NCI-H345 (cell line): ENCODE measurements at regions not wholly inside any gene's neighbourhood (a gene's known extent, or its start where the extent isn't known, plus 50 kb on each side); places are given as distances from the start of the nearest gene placed in this dataset.
"Not testable (repeated sequence)": the region's sequence is repeated elsewhere in the genome, so short reads cannot be mapped to it uniquely, and the experiment has no call there.

Source experiments
- DNase-seq: peaks from one replicate; lab custom pipeline; 2025; lab: John Stamatoyannopoulos, UW

DNA sequence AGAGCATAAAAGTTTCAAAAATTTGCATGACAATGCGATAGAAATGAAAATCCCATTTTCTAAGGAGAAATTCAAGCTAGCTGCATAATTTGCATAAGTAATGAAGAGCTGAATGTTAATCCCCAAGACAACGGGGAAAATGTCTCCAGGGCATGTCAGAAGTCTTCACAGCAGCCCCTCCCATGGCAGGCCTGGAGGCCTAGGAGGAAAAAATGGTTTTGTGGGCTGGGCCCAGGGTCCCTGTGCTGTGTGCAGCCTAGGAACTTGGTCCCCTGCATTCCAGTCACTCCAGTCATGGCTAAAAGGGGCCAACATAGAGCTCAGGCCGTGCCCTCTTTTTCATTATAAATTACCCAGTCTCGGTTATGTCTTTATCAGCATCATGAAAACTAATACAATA, 494.1 kb upstream of the NR5A2 start:
- DNase-seq: not testable (repeated sequence)

DNA sequence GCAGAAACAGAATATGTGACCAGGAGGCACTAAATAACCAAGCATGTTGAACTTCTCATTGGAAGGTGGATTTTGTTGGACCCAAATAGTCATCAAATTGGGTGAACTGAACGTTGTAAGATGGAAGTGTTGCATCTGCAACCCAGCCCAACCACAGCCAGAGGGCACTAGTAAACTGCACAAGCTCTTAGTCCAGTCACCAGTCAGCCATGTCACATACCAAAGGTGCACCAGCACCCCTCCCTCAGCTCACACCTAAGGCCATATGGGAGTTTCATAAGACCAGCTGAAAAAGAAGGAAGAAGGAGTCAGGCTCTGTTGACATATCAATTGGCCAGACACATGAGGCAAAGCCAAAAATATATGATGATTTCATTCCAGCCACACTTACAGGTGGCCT, 481.7 kb upstream of the NR5A2 start:
- no peak for DNase-seq

DNA sequence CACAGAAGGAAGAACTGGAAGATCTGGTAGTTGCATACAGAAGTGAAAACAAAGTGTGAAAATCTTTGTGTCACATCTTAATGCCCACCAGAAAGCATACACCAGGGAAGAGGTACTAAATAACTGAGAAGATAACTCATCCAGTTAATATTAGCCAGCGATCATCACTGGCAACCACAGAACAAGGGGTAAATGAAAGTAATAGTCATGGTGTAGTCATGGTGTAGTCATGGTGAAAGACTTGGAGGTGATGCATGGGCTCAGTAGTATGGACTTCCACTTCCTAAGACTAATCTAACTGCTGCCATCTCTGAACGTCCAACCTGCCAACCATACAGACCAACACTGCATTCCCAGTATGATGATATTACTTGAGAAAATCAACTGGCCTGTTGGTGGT, 481.2 kb upstream of the NR5A2 start:
- no peak for DNase-seq

DNA sequence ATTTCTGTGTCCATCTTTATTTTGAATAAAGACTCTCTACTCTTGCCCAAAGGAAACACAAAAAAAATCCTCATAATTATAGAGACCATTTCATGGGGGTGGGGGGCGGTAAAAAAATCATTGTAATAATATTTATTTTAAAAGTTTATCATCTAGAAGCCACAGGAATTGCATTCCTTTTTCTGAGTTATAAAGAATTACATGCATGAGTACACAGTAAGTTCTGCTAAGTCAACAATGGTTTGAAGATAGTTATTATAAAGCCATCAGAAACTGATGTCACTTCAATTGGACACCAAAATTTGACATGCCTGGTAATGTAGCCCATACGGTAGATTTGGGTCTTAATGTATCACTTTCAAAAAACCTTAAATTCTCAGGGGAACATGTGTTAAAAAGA, 478.1 kb upstream of the NR5A2 start:
- DNase-seq: no peak

DNA sequence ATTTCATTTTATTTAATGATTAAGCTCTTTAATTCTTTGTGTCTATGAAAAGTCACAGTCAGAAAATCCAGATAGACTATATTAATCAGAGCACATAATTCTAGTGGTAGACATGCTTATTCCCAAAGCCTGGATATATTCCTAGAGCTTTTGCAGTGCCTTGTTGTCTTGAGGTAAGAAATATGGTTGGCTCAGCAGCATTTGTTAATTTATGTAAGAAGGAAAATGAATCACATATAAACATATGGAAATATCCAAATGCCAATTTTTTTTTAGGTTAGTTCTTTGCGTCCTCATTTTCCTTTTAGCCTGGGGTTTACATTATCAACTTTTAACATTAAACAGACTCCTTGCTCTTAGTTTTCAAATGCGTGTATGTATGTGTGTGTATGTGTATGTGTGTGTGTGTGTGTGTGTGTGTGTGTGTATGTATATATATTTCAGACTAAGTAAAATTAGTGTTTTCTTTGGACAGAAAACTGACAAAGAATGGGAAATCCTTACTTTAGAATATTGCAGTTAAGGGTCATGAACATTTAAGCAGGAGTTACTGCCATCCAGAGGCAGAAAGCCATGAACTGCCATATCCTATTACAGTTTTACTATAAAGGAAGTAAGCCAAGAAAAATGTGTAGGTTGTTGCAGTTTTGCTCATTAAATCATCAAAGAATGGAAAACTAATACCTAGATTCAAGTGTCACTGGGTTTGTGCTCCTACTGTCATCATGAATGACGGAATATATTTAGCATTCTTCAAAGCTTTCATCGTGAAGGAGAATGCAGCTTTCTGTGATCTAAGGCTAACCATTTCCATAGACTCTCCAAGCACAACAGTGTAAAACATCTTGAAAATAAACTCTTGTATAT, 477.1 kb upstream of the NR5A2 start:
- no peak for DNase-seq

DNA sequence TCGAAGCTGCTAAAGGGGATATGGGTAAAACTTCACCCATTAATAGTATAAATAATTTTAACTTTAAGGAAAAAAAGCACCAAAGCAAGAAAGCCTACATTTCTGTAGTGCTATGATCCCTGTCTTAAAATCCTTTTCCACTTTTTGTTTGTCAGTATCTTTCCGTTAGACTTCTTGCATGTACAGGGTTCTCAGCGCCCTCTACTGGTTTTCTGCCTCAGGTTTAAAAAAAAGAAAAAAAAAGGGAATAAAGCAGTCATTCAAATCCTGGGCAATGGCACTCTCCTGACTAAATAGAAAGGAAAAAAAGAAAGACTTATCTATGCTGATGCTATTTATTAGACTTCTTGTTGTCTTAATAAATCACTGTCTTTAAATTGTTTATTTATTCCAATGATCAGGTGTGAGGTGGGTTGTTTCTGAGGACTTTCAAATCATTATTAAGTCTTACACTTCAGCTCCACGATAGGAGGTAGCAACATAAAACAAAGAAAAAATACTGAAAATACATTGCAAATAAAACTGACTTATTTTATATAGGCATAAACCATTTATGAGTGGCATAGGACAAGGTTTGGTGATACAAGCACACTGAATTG, 475.4 kb upstream of the NR5A2 start:
- DNase-seq: peak; percentile 55

DNA sequence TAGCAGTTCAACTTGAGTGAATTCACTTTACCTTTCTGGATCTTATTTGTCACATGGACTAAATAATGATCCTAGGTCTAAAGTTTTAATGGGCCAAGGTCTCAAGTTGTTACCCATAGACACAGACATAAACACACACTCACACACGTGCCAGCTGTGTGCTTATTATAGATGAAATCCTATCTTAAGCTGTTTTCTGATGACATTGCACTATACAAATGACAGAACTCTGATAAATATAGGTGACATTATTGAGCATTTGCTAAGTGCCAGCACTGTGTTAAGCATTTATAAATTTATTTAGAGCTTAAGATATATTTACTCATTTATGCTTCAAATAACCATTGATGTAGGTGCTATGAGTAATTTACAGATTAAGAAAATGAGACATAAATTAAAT, 474.4 kb upstream of the NR5A2 start:
- DNase-seq: no peak

DNA sequence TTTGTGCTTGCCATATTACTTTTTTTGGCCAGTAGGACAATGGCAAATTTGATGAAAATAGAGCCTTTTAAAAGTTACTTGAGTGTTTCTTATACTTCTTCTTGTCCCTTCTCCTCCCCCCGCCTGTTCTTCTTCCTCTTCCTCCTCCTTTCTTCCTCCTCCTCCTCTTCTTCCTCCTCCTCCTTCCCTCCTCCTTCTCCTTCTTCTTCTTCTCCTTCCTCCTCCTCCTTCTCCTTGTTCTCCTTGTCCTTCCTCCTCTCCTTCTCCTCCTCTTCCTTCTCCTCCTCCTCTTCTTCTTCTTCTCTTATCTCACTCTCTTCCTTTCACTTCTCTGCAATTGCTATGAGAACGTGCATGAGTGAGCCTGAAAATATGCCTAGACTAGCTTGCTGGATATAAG, 466.2 kb upstream of the NR5A2 start:
- DNase-seq: no peak

DNA sequence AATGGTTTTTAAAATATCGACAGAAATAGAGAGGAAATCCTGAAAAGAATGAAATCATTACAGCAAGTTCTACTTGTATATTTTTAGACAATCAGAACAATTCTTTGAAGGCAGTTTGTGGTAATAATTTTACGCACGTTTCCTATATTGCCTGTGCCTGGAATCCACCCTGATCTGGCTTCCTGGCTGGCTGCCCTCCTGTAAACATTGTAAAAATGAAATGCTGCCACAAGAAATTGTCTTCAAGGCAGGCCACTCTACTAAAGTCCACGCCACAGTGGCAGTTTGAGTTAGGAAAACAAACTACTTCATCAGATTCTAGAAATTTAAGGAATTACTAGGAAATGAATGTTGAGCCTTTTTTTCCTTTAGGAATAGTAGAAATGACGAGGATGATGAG, 454.5 kb upstream of the NR5A2 start:
- no peak for DNase-seq

DNA sequence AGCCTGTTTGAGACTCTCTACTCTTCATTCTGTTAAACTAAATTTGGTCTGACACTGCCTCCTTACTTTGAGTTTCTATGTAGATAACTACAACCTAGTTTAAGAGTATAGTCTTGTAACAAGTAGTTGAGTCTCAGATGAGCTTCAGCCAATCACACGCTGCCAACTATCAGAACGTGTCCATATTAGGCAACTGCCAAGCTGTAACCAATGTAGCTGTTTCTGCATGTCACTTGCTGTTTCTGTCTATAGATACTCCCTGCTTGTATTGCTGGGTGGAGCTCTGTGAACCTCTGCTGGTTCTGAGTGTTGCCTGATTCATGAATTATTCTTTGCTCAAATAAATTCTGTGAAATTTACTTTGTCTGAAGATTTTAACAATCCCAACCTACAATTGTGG, 452.6 kb upstream of the NR5A2 start:
- no peak for DNase-seq

DNA sequence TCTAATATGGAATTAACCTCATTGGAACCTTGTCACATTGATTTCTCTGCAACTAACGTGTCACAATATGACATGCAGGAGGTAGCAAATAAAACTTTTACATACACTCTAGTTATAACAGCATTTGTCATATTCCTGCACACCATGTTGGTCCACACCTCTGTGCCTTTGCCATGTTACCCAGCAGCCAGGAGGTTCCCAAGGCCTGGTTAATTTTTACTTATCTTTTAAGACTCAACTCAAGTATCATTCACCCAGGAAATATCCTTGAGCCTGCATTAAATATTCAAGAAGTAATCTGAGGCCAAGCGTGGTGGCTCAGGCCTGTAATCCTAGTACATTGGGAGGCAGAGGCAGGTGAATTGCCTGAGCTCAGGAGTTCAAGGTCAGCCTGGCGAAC, 447.2 kb upstream of the NR5A2 start:
- DNase-seq: no peak

DNA sequence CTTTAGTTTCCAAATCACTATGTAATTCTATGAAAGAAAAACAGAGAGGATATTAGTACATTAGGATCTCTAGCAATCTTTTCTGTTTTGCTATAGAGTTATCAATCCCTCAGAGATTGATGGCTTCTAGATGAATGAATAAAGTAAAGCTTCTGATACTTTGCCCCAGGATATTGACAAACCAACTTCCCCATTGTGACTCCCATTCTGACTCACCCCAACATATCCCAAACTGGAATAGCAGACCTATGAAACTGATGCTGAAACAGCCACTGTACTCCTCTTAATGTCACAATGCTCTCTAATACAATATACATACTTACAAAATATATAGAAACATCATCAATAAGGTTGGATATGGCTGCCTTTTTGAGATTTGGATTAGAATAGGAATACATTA, 442.1 kb upstream of the NR5A2 start:
- DNase-seq: no peak

DNA sequence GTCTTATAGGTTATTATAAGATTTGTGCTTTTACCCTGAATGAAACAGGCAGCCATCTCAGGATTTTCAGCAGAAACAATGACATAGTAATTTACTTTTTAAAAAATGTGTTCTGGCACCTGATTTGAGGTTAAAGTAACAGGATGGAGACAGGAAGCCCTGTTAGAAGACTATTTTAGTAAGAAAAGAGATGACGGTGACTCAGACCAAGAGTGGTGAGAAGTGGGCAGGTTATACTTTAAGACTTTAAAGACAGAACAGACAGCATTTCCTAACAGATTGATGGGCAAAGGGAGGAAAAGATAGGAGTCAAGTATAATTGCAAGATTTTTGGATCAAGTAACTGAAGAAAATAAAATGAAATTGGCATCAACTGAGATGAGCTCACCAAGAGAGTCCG, 436.8 kb upstream of the NR5A2 start:
- no peak for DNase-seq

DNA sequence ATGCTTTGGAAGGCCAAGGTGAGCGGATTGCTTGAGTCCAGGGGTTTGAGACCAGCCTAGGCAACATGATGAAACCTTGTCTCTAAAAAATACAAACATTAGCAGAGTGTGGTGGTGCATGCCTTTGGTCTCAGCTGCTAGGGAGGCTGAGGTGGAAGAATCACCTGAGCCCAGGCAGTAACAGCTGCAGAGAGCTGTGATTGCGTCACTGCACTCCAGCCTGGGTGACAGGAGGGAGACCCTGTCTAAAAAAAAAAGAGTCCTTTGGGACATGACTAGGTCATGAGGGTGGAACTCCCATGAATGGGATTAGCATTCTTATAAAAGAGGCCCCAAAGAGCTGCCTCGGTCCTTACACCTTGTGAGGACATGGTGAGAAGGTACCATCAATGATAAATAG, 436.0 kb upstream of the NR5A2 start:
- no peak for DNase-seq

DNA sequence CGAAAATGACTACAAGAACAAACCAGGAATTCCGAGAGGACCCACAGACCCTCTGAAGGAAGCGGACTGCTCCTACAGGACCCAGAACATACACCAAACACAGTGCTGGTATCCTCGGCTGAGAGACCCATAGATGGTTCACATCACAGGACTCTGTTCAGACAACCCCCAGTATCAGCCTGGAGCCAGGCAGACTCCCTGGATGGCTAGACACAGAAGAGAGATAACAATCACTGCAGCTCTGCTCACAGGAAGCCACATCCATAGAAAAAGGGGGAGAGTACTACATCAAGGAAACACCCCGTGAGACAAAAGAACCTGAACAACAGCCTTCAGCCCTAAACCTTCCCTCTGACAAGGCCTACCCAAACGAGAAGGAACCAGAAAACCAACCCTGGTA, 434.0 kb upstream of the NR5A2 start:
- DNase-seq: no peak

DNA sequence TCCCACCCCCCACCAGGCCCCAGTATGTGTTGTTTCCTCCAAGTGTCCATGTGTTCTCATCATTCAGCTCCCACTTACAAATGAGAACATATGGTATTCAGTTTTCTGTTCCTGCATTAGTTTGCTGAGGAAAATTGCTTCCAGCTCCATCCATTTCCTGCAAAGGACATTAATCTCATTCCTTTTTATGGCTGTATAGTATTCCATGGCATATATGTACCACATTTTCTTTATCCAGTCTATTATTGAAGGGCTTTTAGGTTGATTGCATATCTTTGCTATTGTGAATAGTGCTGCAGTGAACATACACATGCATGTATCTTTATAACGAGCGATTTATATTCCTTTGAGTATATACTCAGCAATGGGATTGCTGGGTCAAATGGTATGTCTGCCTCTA, 431.1 kb upstream of the NR5A2 start:
- not testable (repeated sequence) for DNase-seq

DNA sequence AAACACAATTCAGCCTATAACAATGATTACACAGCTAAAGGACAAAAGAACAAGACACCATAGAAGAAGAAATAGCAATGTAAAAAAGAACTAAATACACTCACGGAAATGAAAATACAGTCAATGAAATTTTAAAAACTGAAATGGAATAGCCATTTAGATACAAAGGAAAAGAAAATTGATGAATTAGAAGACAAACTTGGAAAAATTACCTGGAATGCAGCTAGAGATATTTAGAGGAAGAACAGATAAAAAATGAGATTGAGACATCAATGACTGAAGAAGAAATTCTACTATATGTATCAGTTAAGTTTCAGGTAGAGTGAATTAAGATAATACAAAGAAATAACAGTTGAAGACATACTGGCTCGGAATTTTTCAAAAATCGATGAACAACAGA, 430.4 kb upstream of the NR5A2 start:
- DNase-seq: no peak

DNA sequence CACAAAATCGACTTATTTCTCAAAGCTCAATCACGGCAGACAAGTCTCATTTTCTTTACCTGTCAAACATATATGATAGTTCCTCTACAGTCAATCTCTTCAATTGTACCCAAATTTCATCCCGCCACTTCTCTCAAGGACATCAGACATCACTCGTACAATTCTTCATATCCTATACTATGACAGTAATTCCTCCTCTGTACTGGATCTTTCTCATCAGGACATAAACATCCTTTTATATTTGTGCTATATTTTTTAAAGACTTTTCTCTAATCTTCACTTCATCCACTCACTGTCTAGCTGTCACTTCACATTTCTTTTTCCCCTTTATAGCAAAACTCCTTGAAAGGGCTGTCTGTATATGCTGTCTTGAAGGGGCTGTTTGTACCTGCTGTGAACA, 419.1 kb upstream of the NR5A2 start:
- no peak for DNase-seq

DNA sequence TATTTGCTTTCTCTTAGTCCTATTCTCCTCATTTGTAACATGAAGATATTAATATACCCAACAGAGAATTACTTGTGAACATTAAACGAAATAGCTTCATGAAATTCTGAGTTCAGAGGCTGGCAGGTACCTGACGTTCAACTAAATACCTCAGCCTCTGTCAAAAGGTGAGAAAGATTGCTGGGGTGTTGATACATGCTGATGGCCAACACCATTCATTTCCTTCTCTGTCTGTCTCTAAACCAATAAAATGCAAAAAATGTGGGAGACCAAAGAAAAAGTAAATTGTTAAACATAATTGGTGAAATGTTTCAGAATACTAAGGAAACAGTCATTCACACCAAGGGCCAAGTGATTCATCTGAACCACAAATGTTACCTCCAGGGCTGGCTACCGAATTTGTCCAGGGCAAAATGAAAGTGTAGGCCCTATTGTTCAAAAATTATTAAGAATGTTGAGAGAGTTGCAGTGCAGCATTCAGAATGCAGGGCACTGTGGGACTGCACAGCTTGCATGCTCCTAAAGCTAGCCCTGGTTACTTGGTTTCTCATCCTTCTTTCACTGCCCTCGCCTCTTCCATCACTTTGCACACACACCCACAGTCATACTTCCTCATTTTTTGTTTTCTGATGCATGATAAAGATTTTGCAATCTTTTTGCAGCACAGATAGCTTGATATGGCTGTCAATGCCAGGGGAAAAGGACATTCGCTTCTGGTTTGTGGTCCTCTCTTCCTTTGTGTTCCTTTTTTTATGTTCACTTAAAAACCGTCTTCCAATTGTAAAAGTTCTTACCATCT, 414.3 kb upstream of the NR5A2 start:
- no peak for DNase-seq

DNA sequence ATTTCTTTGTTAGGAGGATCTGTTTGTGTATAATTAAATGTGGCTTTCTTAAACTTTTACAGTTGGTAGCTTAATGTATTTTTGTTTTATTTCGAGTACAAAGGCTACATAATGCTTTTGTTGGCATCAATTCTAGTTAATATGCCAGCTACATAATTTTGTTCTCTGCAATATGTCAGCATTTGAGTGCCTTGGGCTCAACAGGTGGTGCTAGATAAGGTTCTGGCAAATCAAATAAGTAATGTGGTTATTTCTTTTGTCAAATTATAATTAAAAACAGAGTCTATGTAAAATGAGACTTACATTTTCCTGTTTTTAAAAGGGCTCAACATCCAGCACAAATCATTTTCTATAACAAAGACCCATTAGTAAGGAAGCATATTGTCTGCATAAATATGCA, 410.6 kb upstream of the NR5A2 start:
- no peak for DNase-seq

DNA sequence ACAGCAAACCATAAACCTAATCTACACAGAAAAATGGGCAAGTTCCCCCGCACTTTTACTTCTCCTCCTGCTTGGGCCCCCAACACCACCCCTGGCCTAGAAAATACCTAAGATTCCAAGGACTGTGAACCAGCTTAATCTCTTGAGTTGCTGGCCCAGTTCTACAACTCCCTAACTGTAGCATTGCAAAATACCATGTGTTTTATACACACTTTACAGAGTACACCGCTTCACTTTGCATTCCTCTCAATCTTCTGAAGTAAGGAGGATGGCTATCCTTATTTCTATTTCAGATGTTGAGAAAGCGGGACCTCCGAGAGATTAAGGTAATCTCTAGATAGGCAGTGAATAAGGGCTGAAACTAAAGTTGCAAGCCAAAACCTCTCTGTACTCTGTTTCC, 408.3 kb upstream of the NR5A2 start:
- no peak for DNase-seq

DNA sequence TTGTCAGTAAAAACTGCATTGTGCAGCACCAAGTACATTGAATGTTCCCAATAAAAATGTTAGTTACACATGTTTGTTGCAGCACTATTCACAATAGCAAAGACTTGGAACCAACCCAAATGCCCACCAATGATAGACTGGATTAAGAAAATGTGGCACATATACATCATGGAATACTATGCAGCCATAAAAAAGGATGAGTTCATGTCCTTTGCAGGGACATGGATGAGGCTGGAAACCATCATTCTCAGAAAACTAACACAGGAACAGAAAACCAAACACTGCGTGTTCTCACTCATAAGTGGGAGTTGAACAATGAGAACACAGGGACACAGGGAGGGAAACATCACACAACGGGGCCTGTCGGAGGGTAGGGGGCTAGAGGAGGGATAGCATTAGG, 401.3 kb upstream of the NR5A2 start:
- not testable (repeated sequence) for DNase-seq

DNA sequence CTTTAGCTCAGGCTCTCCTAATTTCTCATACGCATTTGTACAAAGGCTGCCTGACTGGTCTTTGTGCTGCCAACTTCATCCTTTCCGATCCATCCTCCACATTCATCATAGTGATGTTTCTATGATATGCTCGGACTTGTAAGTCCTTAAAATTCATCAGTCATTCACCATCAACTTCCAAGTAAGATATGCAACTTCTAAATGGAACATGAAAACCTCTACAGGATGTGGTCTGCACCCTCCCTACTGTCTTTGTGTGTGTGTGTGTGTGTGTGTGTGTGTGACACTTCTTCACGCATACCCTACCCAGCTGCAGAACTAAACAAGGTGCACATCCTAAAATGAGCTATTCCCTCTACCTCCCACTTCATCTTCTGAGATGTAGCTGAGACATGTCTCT, 397.9 kb upstream of the NR5A2 start:
- no peak for DNase-seq
